IMR-90 (cell line): ENCODE measurements at regions not wholly inside any gene's neighbourhood (a gene's known extent, or its start where the extent isn't known, plus 50 kb on each side); places are given as distances from the start of the nearest gene placed in this dataset.

Source experiments
- ATAC-seq: fragments of 200-7000 bp; cut with Tn5 transposase; 2 replicates; pipeline ENCODE4 v1.9.1; 2020; ENCODE audit warnings: low read depth, mild to moderate bottlenecking, moderate library complexity
- BruUV-seq: library from RNA; stranded (reverse); fragments of 400-500 nt; replicated peaks from 2 replicates; lab custom pipeline; 2021; lab: Mats Ljungman, UMichigan
- CTCF ChIA-PET: fragments of 300-600 bp; formaldehyde crosslinking; extraction: SDS; loops from one replicate; lab custom pipeline; 2021; ENCODE audit warnings: antibody characterized with exemption; lab: Yijun Ruan, JAX
- POLR2A ChIA-PET: fragments of 300-600 bp; sonication (Branson Sonifier 250); formaldehyde crosslinking; loops from one replicate; lab custom pipeline; 2022; ENCODE audit warnings: antibody characterized with exemption; ENCODE audit not compliant: unreplicated experiment; lab: Charles Lee
- DNase-seq: peaks from one replicate; pipeline ENCODE4 v3.0.0; 2013
- H2AFZ ChIP-seq: replicated peaks from 2 replicates; pipeline ENCODE3; 2013; ENCODE audit warnings: low read length, mild to moderate bottlenecking; ENCODE audit not compliant: poor library complexity
- H2AK5ac ChIP-seq: 2 replicates; pipeline ENCODE4 v1.6.1; 2013; ENCODE audit warnings: low read depth, low read length, inconsistent platforms
- H2AK9ac ChIP-seq: replicated peaks from 2 replicates; pipeline ENCODE3; 2013; ENCODE audit warnings: mild to moderate bottlenecking, low read depth, low read length, moderate library complexity; ENCODE audit not compliant: poor library complexity
- H2BK120ac ChIP-seq: 2 replicates; pipeline ENCODE4 v1.6.1; 2013; ENCODE audit warnings: low read depth, low read length, inconsistent platforms
- H2BK15ac ChIP-seq: 3 replicates; pipeline ENCODE4 v1.6.1; 2013; ENCODE audit warnings: low read depth, low read length, inconsistent platforms
- H2BK20ac ChIP-seq: 2 replicates; pipeline ENCODE4 v1.6.1; 2013; ENCODE audit warnings: low read depth, mild to moderate bottlenecking, inconsistent platforms, low read length, moderate library complexity
- H2BK5ac ChIP-seq: 2 replicates; pipeline ENCODE4 v1.6.1; 2013; ENCODE audit warnings: mild to moderate bottlenecking, low read depth, low read length, inconsistent platforms; ENCODE audit not compliant: poor library complexity, severe bottlenecking
- H3K14ac ChIP-seq: replicated peaks from 2 replicates; pipeline ENCODE4 v1.6.1; 2013; ENCODE audit warnings: low read depth, low read length, inconsistent platforms
- H3K18ac ChIP-seq: 2 replicates; pipeline ENCODE4 v1.6.1; 2013; ENCODE audit warnings: low read depth, low read length, control low read depth
- H3K23ac ChIP-seq: 2 replicates; pipeline ENCODE4 v1.6.1; 2013; ENCODE audit warnings: low read depth, low read length, inconsistent platforms
- H3K27ac ChIP-seq: 2 replicates; pipeline ENCODE4 v1.5.1; 2013; ENCODE audit warnings: mild to moderate bottlenecking, control low read depth, low read length; ENCODE audit not compliant: insufficient read depth
- H3K27me3 ChIP-seq: 2 replicates; pipeline ENCODE4 v1.6.1; 2013; ENCODE audit warnings: low read length; ENCODE audit not compliant: control insufficient read depth, insufficient read depth
- H3K36me3 ChIP-seq: 2 replicates; pipeline ENCODE4 v1.6.1; 2013; ENCODE audit warnings: low read length, mixed read lengths; ENCODE audit not compliant: control insufficient read depth, insufficient read depth
- H3K4ac ChIP-seq: 2 replicates; pipeline ENCODE4 v1.6.1; 2013; ENCODE audit warnings: low read depth, low read length, inconsistent platforms
- H3K4me1 ChIP-seq: 2 replicates; pipeline ENCODE4 v1.6.1; 2013; ENCODE audit warnings: low read length, mixed read lengths; ENCODE audit not compliant: control insufficient read depth, insufficient read depth
- H3K4me2 ChIP-seq: 2 replicates; pipeline ENCODE4 v1.6.1; 2013; ENCODE audit warnings: low read depth, mild to moderate bottlenecking, control low read depth, low read length, moderate library complexity
- H3K4me3 ChIP-seq: 2 replicates; pipeline ENCODE4 v1.5.1; 2013; ENCODE audit warnings: low read depth, mild to moderate bottlenecking, control low read depth, low read length, moderate library complexity; ENCODE audit not compliant: insufficient read depth
- H3K56ac ChIP-seq: 2 replicates; pipeline ENCODE4 v1.6.1; 2013; ENCODE audit warnings: low read length, inconsistent platforms; ENCODE audit not compliant: insufficient read depth; ENCODE audit errors: extremely low read depth
- H3K79me1 ChIP-seq, 2 experiments: 2 replicates each; pipeline ENCODE4 v1.6.1; 2013; ENCODE audit warnings: low read length in 2 of 2, inconsistent platforms in 1 of 2, low read depth in 1 of 2
- H3K9ac ChIP-seq: 2 replicates; pipeline ENCODE4 v1.6.1; 2013; ENCODE audit warnings: low read depth, low read length, control low read depth
- H3K9me1 ChIP-seq: 2 replicates; pipeline ENCODE4 v1.6.1; 2013; ENCODE audit warnings: low read length, inconsistent platforms; ENCODE audit not compliant: insufficient read depth
- H3K9me3 ChIP-seq: 2 replicates; pipeline ENCODE4 v1.6.1; 2013; ENCODE audit warnings: low read length; ENCODE audit not compliant: control insufficient read depth, insufficient read depth
- H4K20me1 ChIP-seq: 2 replicates; pipeline ENCODE4 v1.6.1; 2013; ENCODE audit warnings: low read length, inconsistent platforms; ENCODE audit not compliant: insufficient read depth
- H4K5ac ChIP-seq: 2 replicates; pipeline ENCODE4 v1.6.1; 2013; ENCODE audit warnings: mild to moderate bottlenecking, low read depth, low read length, control low read depth
- H4K8ac ChIP-seq, 2 experiments: 2 replicates each; pipeline ENCODE4 v1.6.1; 2013; ENCODE audit warnings: low read depth in 2 of 2, low read length in 2 of 2, control low read depth in 1 of 2, inconsistent platforms in 1 of 2
- H4K91ac ChIP-seq: 2 replicates; pipeline ENCODE4 v1.6.1; 2013; ENCODE audit warnings: low read depth, low read length, inconsistent platforms; ENCODE audit not compliant: insufficient read depth
- CEBPB ChIP-seq: IDR thresholded peaks from 2 replicates; pipeline ENCODE4 v1.6.1; 2012; ENCODE audit warnings: low read depth, low read length, improper control_type of control experiment
- RAD21 ChIP-seq: IDR thresholded peaks from 2 replicates; pipeline ENCODE4 v1.6.1; 2012; ENCODE audit warnings: low read length, improper control_type of control experiment
- RFX5 ChIP-seq: IDR thresholded peaks from 2 replicates; pipeline ENCODE4 v1.8.0; 2012; ENCODE audit warnings: low read depth, mild to moderate bottlenecking, low read length, moderate library complexity
- WGBS, 2 experiments: methylation state at CpG; one replicate each; pipeline versions ENCODE4 v1.1.5 to v1.1.7; 2013; ENCODE audit warnings: missing lambda C conversion rate in 2 of 2; ENCODE audit not compliant: insufficient read length in 1 of 2; ENCODE audit errors: extremely low coverage in 2 of 2; 5-methylcytosine and 5-hydroxymethylcytosine counted together
- dilution Hi-C: fragments of 300-500 bp; cut with HindIII; formaldehyde crosslinking; loops from one replicate; pipeline ENCODE4 v1.14.3; 2018; ENCODE audit warnings: low sequenced_read_pairs; ENCODE audit not compliant: unreplicated experiment
- in situ Hi-C: fragments of 300-500 bp; cut with MboI; formaldehyde crosslinking; loops from 3 replicates; pipeline ENCODE4 v1.14.3; 2019; ENCODE audit warnings: low sequenced_read_pairs, inconsistent platforms, mixed read lengths
- intact Hi-C: fragments of 100-400 bp; cut with micrococcal nuclease; formaldehyde crosslinking; loops from 2 replicates; pipeline ENCODE4 v1.10.0; 2022

DNA sequence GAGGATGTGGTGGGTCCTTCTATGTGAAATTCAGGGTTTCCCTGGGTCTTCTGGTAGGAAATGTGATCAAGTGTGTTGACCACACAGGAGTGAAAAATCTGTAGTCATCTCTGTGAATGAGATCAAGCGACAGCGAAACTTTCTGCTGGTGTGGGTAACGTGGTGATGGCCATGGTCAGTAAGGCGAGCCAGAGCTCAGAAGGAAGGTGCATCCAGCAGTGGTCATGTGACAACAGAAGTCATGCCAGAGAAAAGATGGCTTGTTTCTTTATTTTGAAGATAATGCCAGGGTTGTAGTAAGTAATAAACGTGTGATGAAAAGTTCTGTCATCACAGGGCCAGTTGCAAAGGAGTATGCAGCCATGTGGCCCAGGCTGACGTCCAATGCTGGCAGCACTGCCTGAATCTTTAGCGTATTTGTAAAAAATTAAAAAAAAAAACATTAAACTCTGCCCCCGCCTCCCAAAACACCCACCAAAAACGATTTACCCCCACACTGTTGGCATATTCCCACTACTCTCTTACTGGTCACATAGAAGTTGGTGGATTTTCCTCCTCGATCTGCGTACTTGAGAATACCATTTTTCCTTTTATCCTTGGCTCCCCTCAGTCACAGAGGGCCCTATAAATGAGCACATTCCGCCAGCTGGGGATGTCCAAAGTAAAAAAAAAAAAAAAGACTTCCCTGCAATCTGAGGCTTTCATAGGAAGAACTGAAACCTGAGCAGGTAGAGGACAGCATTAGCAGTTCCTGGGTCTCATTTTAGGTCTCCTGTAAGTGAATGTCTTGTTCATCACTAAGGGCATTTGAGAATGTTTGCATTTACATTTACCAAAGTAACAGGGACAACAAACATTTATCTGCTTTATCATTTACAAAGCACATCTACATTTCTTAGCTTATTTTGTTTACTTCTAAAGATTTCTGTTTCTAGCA is 70.6 kb downstream of the SLC4A3 start:
- Histone ChIP-seq H4K8ac (no peak overlapping the region), H3K4me1 (peaks cover 8% of the 10 kb centered on the region), H3K4me2 (no peak overlapping the region), H3K27ac (no peak overlapping the region), H3K9me1 (no peaks in the 10 kb centered on the region), H2BK120ac (no peak overlapping the region), H3K4me3 (no peak overlapping the region), H2AFZ (no peak overlapping the region), H3K4ac (no peak overlapping the region), H2AK5ac (no peak overlapping the region), H4K91ac (no peak overlapping the region), H3K36me3 (no peaks in the 10 kb centered on the region), H3K27me3 (peaks cover 18% of the 10 kb centered on the region), H3K9me3 (peaks cover 2% of the 10 kb centered on the region), H3K14ac (no peak overlapping the region), H3K79me1 (no peaks in the 10 kb centered on the region), H2BK20ac (no peak overlapping the region), H3K56ac (no peak overlapping the region), H3K18ac (no peak overlapping the region), H2BK5ac (no peak overlapping the region), H2BK15ac (no peak overlapping the region), H4K20me1 (no peaks in the 10 kb centered on the region), H4K5ac (no peak overlapping the region), H3K9ac (no peak overlapping the region), H3K23ac (no peak overlapping the region), H2AK9ac (no peak overlapping the region)
- TF ChIP-seq RAD21: no peak
- no peak for TF ChIP-seq RFX5
- no peak for TF ChIP-seq CEBPB
- in situ Hi-C loops (no loop called here), intact Hi-C loops (no loop called here), dilution Hi-C loops (no loop called here)
- no peak for ATAC-seq
- DNase-seq: no peak
- ChIA-PET CTCF (no interaction called here), POLR2A (no interaction called here)
- no TSS peak for BruUV-seq
- WGBS, 2 experiments: 84% methylated on average over 4 of the region's 12 CpGs; no CpG with 5 or more reads in 1 of the 2 experiments
